Duodenal mucosa (tissue), 2 donors: ENCODE measurements at regions not wholly inside any gene's neighbourhood (a gene's known extent, or its start where the extent isn't known, plus 50 kb on each side); places are given as distances from the start of the nearest gene placed in this dataset.

Experiments
- H3K27ac ChIP-seq: one replicate; pipeline ENCODE4 v1.7.0; 2013; ENCODE audit warnings: low read depth, low read length
- H3K27me3 ChIP-seq, 2 donors: one replicate each; pipeline ENCODE4 v1.7.0; 2013; ENCODE audit warnings: low read length in 2 of 2, control low read depth in 1 of 2; ENCODE audit not compliant: insufficient read depth in 2 of 2, control insufficient read depth in 1 of 2
- H3K36me3 ChIP-seq, 2 donors: one replicate each; pipeline ENCODE4 v1.7.0; 2013; ENCODE audit warnings: low read length in 2 of 2, control low read depth in 1 of 2; ENCODE audit not compliant: insufficient read depth in 2 of 2, control insufficient read depth in 1 of 2
- H3K4me1 ChIP-seq, 2 donors: one replicate each; pipeline ENCODE4 v1.7.0; 2013; ENCODE audit warnings: low read length in 2 of 2, control low read depth in 1 of 2; ENCODE audit not compliant: insufficient read depth in 2 of 2, control insufficient read depth in 1 of 2
- H3K4me3 ChIP-seq, 2 donors: one replicate each; pipeline ENCODE4 v1.7.0; 2013; ENCODE audit warnings: low read length in 2 of 2, low read depth in 1 of 2
- H3K9ac ChIP-seq, 2 donors: one replicate each; pipeline ENCODE4 v1.7.0; 2013; ENCODE audit warnings: low read length in 2 of 2, low read depth in 1 of 2
- H3K9me3 ChIP-seq, 2 donors: one replicate each; pipeline ENCODE4 v1.7.0; 2013; ENCODE audit warnings: low read length in 2 of 2, control low read depth in 1 of 2; ENCODE audit not compliant: control insufficient read depth in 1 of 2

DNA sequence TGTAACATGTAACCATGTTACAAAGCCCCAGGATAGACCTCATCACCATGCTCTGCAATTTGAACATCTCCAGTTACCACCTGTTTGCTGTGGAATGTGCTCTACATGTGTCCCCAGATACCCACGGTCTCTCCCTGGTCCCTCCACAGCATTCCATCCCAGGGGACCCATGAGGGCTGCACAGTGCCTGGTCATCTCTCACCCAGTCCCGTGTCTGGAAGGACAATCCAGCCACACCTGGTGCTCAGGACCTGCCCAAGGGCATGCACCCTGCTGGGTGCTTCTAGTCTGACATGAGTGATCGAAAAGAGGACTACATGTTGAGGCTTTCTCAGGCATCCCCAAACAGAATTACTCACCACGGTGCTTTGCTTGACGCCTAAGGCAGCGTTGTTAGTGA is 119.6 kb upstream of the ATP10A start:
- Histone ChIP-seq H3K4me1 (no peaks in the 10 kb centered on the region), H3K4me3 (no peak overlapping the region), H3K27ac (no peak overlapping the region), H3K9me3 (peaks cover 6 to 14% of the 10 kb centered on the region in 2 donors), H3K36me3 (no peaks in the 10 kb centered on the region), H3K27me3 (no peaks in the 10 kb centered on the region), H3K9ac (no peak overlapping the region)

DNA sequence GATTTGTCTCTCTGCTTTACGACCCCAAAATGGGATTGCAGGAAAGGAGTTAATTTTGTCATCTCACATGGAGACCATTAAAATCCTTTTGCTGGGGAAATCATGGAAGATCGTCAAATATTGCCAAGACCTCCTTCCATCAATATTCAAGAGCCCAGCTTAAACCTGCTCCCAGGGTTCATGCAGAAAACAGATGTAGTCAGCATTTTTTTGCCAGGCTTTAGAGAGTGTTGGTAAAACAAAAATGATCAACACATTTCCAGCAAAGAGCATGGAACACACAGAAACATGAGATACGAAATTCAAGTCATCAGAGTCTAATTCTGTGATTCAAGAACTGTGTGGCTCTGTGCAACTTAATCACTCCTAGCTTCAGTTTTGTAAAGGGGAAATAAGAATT is 118.0 kb upstream of the ATP10A start:
- H3K27me3 ChIP-seq: no peaks in the 10 kb centered on the region
- no peak overlapping the region for H3K27ac ChIP-seq
- H3K4me1 ChIP-seq: no peaks in the 10 kb centered on the region
- peaks cover 10 to 12% of the 10 kb centered on the region in 2 donors for H3K9me3 ChIP-seq
- no peak overlapping the region for H3K9ac ChIP-seq
- no peaks in the 10 kb centered on the region for H3K36me3 ChIP-seq
- no peak overlapping the region for H3K4me3 ChIP-seq

DNA sequence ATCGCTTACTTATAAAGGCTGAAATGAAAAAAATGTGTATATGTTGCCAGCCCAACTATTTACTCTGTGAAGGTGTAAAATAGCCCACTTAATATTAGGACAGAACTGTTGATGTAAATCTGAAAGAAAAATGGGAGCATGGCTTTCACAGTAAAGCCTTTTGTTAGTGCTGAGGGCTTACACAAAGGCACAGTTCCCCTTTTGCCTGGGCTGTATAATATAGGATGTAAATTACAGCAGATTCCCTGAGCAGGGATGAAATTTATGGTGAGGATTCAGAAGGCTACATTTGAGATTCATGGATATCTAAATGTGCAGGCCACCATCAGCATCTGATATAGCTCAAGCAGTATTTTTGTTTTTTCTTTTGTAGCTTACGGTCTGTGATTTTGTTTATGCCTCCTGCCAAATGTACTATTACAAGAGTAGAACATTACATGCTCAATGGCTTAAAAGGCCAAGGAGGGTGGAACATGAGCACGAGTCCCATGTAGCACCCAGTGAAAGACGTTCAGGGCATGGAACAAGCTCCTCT is 109.1 kb upstream of the ATP10A start:
- Histone ChIP-seq H3K9me3 (peaks cover 8 to 17% of the 10 kb centered on the region in 2 donors), H3K36me3 (no peaks in the 10 kb centered on the region)

DNA sequence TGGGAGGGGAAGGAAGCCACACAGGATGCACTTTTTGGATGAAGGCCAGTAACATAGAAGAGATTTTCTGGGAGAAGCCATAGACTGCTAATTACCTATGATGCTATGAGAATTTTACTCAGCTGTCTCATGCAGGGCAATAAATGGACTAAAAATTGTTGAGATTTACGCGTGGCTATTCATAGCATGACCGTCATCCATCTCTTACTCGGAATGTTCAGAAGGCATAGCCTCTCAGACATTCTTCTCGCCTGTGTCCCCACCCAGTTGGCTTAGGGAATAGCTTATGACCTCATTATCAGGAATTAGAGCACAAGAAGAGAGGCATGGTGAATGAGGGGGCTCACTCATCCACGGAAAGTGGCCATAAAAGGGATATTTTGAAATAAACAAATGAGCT is 107.9 kb upstream of the ATP10A start:
- H3K27me3 ChIP-seq: no peaks in the 10 kb centered on the region
- no peak overlapping the region for H3K27ac ChIP-seq
- no peak overlapping the region for H3K4me3 ChIP-seq
- H3K4me1 ChIP-seq: no peaks in the 10 kb centered on the region
- peaks cover 8 to 11% of the 10 kb centered on the region in 2 donors for H3K9me3 ChIP-seq
- H3K9ac ChIP-seq: no peak overlapping the region
- H3K36me3 ChIP-seq: no peaks in the 10 kb centered on the region

More for the DNA sequence above, 109.1 kb upstream of the ATP10A start:
- Histone ChIP-seq H3K27me3 (no peaks in the 10 kb centered on the region), H3K27ac (no peak overlapping the region), H3K9ac (no peak overlapping the region), H3K4me1 (no peaks in the 10 kb centered on the region), H3K4me3 (no peak overlapping the region)

DNA sequence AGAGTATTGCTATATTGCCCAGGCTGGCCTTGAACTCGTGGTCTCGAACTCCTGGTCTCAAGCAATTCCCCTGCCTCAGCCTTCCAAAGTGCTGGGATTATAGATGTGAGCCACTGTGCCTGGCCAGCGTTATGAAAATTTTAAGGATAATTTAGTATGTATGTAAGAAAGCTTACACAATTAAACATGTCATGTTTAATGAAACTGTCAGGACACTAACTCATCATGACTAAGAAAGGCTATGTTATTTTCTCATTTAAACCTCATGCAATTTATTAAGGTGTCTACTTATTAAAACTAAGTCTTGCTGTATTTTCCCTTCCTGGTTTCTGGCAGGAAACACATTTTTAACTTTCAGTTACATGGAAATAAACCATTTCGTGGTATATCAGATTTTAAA is 106.8 kb upstream of the ATP10A start:
- H3K27ac ChIP-seq: no peak overlapping the region
- H3K4me1 ChIP-seq: no peaks in the 10 kb centered on the region
- H3K9ac ChIP-seq: no peak overlapping the region
- peaks cover 8 to 9% of the 10 kb centered on the region in 2 donors for H3K9me3 ChIP-seq
- H3K36me3 ChIP-seq: no peaks in the 10 kb centered on the region
- no peaks in the 10 kb centered on the region for H3K27me3 ChIP-seq
- H3K4me3 ChIP-seq: no peak overlapping the region

DNA sequence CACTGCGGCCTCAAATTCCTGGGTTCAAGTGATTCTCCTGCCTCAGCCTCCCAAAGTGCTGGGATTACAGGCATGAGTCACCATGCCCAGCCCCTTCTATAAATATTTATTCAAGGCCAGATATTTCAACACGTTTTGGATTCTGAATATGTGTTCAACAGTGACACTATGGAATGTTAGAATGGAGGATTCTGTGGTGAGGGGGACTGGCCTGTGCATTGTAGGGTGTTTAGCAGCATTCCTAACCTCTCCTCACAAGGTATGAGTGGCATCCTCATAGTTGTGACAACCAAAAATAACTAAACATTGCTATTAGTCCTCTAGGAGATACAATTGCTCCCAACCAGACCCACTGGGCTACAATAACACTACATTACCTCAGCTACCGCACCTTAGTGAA is 104.0 kb upstream of the ATP10A start:
- Histone ChIP-seq H3K36me3 (no peaks in the 10 kb centered on the region), H3K9me3 (peaks cover 6 to 8% of the 10 kb centered on the region in 2 donors), H3K4me1 (no peaks in the 10 kb centered on the region), H3K4me3 (no peak overlapping the region), H3K27ac (no peak overlapping the region), H3K9ac (no peak overlapping the region), H3K27me3 (no peaks in the 10 kb centered on the region)

DNA sequence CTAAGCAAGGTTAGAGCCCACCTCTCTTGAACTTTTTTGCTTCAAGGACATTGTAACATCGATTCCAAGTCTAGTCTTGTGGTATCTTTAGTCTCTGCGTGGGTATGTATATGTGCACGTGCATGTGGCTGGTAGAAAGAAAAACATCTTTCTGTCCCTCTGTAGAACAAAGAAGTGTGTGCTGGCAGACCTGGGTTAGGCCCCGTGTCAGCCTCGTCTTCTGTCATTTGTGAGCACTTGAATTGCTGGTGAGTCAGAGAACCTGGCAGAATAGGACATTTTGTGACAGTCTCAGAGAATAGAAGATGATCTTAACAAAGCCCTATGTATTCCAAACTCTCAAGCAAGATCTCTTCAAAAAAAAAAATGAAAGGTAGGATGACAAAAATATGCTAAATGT is 102.2 kb upstream of the ATP10A start:
- H3K4me3 ChIP-seq: no peak overlapping the region
- no peak overlapping the region for H3K27ac ChIP-seq
- no peaks in the 10 kb centered on the region for H3K36me3 ChIP-seq
- no peak overlapping the region for H3K9ac ChIP-seq
- H3K4me1 ChIP-seq: no peaks in the 10 kb centered on the region
- H3K9me3 ChIP-seq: peaks cover 6 to 8% of the 10 kb centered on the region in 2 donors
- no peaks in the 10 kb centered on the region for H3K27me3 ChIP-seq

DNA sequence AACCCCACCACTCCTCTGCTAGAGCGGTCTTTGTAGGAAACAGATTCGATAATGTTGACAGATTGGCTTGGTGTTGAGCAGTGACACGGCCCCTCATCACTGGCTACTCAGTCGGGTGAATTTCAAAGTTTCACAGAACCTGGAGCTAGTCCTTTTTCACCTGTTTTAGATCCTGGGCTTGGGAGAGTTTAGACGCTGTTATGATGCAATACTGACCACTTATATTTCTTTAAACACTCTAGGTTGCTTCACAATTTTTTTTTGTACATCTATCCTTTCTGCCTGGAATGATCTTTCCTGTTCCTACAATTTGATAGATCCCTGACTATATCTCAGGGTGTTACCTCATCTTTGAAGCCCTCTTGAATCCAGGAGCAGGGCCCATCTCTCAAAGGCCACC is 97.1 kb upstream of the ATP10A start:
- Histone ChIP-seq H3K36me3 (no peaks in the 10 kb centered on the region), H3K4me1 (no peaks in the 10 kb centered on the region), H3K4me3 (no peak overlapping the region), H3K9me3 (peaks cover 0 to 6% of the 10 kb centered on the region in 2 donors), H3K27me3 (no peaks in the 10 kb centered on the region), H3K9ac (no peak overlapping the region), H3K27ac (no peak overlapping the region)

DNA sequence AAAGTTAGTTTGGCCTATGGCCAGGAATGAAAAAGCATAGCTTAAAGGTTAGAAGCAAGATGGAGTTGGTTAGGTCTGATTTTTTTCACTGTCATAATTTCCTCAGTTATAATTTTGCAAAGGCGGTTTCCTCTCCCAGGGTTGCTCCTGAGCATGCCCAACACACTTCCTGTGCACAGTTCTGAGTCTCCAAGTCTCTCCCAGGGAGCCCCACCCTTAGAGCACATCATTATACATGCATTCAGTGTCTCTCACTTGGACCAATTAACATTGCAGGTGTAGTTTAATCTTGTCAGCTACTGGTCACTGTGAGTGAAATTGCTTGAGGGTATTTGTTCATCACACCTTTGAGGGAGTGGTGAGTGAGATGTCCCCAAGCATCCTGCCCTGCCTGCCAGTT is 96.0 kb upstream of the ATP10A start:
- Histone ChIP-seq H3K9me3 (peaks cover 0 to 4% of the 10 kb centered on the region in 2 donors), H3K27me3 (no peaks in the 10 kb centered on the region), H3K4me3 (no peak overlapping the region), H3K4me1 (no peaks in the 10 kb centered on the region), H3K36me3 (no peaks in the 10 kb centered on the region), H3K9ac (no peak overlapping the region), H3K27ac (no peak overlapping the region)

DNA sequence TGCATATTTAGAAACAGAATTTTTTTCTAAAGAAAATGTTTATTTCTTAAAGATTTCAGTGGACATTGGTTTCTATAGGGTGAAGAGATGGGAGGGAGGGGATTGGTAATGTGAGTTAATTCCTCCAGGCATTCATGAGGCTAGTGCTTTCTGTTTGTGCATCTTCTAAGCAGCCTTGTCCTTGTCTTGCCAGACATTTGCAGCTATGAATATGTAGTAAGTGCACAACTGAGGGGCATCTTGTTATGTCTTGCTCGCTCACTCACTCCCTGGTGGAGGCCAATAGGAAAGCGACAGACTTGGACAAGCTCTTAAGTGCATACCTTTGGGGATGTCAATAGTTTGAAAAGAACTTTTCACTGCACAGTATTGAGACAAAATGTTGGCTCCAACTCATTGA is 92.5 kb upstream of the ATP10A start:
- Histone ChIP-seq H3K4me3 (no peak overlapping the region), H3K4me1 (no peaks in the 10 kb centered on the region), H3K9me3 (peaks cover 0 to 3% of the 10 kb centered on the region in 2 donors), H3K27me3 (no peaks in the 10 kb centered on the region), H3K9ac (no peak overlapping the region), H3K36me3 (no peaks in the 10 kb centered on the region), H3K27ac (no peak overlapping the region)

DNA sequence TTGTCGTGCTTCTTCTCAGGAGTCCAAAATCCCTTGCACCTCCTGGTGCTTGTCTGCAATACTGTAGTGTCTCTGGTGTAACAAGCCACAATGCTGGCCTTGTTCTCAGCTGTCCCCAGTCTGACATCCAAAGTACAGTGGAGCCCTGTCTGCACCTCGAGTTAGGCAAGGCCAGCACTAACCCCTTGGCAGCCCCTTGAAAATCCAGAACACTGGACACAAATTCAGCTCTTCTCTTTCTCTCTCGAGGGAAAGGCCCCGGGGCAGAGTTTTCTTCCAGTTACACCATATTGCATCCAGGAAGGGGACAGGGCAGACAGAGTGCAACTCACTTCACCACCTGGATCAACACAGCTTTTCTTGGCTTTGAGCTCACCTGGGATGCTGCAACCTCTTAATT is 91.3 kb upstream of the ATP10A start:
- H3K9ac ChIP-seq: no peak overlapping the region
- H3K27me3 ChIP-seq: no peaks in the 10 kb centered on the region
- H3K9me3 ChIP-seq: peaks cover 5 to 6% of the 10 kb centered on the region in 2 donors
- no peak overlapping the region for H3K4me3 ChIP-seq
- H3K36me3 ChIP-seq: no peaks in the 10 kb centered on the region
- H3K4me1 ChIP-seq: no peaks in the 10 kb centered on the region
- no peak overlapping the region for H3K27ac ChIP-seq
